Ecto neural progenitor cell (in vitro differentiated cells): ENCODE measurements at regions not wholly inside any gene's neighbourhood (a gene's known extent, or its start where the extent isn't known, plus 50 kb on each side); places are given as distances from the start of the nearest gene placed in this dataset.
"Not testable (repeated sequence)": the region's sequence is repeated elsewhere in the genome, so short reads cannot be mapped to it uniquely, and the experiment has no call there.

Experiments used
- DNase-seq: peaks from one replicate; pipeline ENCODE4 v3.0.0-alpha.2; 2018; ENCODE audit warnings: low spot score

DNA sequence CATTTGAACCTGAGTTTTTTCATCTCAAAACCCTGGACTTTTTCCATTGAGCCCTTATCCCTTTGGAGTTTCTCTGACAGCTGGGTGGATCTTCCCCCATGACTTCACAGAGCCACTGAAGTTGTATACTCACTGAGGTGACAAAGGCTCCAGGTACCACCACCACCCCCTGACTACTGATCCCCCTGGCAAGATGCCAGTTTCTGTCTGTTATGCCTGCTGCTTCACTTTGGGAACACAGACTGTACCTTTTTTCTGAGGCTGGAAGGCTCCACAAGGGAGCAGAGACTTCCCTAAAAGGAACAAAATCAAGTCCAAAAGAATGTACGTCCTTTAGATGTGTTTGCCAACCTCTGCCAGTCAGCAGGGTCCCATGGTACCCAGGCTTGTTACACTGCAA, 160.3 kb upstream of the JADE1 start:
- DNase-seq, result no peak

DNA sequence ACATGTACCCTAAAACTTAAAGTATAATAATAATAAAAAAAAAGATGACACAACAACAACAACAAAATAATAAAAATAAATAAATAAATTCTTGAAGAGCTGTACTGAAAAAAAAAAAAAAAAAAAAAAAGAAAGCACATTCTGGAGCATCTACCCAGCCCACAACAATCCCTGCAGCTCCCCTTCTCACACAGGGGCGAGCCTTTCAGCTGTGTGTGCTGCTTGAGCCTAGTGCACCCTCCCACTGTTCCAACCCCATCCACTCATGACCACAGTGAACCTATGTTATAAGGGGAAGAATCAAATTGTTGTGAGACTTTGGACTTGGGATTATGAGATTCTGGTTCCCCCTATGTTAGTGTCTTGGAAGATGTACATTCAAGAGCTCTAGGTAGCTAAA, 161.5 kb upstream of the JADE1 start:
- no peak for DNase-seq

DNA sequence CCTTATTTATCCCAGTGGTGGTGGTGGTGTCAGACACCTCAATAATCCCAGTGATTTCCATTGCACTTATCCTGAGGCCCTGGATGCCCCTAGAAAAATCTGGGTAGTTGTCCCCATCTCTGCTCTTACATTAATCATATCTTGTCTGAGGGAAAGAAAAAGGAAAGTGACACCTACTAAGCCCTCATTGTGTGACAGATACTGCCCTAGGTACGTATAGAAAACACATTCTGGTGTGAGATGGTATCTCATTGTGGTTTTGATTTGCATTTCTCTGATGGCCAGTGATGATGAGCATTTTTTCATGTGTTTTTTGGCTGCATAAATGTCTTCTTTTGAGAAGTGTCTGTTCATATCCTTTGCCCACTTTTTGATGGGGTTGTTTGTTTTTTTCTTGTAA, 162.6 kb upstream of the JADE1 start:
- not testable (repeated sequence) for DNase-seq

DNA sequence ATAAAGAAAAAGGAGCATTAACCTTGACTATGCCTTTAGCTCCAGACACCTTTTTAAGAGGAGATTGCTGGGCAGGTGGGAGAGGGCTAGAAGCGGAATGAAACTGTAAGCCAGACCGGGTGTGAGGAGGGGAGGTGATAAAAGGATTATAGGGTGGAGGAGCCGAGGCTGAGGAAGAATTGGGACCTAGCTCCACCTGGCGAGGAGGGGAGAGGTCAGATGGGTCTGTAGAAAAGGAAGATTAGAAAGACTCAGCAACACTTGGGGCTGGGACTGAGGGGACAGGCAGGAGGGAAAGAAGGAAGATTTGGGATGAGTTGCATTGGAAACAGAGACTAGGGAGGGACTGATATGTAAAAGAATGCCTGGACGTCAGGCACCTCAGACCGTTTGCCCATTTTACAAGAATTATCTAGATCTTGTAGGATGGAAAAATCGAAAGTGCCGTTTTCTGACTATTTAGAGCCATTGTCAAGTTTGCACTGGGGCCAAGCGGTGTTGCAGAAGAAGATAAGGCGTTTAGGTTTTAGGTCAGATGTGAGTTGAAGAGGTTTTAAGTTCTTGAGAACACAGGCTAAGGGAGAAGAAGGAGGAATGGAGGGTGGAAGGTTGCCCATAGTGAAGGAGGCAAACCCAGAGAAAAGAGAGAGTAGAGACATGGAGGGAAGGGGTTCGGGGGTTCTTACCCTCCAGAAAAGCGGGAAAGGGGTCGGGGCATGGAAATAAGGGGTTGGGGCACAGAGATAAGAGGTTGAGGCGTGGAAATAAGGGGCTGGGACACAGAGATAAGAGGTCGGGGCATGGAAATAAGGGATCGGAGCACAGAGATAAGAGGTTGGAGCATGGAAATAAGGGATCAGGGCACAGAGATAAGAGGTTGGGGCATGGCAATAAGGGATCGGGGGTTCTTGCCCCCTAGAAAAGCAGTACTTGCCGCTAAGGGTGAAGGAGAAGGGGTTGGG, 164.5 kb upstream of the JADE1 start:
- DNase-seq, result not testable (repeated sequence)

DNA sequence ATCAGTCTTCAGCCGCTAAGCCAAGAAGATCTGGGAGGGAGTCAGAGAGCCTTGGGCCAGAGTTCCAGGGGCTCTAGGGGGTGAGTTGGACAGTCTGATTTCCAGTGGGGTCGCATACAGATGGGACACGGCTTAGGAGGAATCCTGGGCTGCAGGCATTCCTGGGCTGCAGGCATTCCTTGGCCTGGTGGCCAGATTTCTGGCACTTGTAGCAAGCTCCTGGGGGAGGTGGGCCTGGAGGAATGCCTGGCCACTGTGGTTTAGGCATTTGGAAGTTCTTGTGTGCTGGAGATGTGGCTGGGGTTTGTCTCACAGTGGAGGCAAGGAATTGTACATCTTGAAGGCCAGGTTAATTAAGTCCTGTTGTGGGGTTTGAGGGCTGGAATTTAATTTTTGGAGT, 165.4 kb upstream of the JADE1 start:
- DNase-seq, result not testable (repeated sequence)

DNA sequence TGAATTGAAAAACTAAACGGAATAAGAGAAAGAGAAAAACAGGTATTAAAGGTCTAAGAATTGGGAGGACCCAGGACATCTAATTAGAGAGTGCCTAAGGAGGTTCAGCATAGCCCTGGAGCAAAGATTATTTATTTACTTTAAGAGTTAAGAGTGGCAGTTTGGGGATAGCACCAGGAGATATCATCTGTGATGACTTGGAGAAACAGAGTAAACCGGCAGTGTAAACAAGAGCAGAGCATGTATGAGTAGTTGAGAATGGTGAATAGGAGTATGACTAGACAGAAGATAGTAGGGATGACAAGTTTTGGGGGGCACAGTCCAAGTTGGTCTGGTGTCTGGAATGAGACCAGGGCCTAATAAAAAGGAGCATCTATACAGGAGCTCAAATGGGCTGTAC, 167.9 kb upstream of the JADE1 start:
- not testable (repeated sequence) for DNase-seq

DNA sequence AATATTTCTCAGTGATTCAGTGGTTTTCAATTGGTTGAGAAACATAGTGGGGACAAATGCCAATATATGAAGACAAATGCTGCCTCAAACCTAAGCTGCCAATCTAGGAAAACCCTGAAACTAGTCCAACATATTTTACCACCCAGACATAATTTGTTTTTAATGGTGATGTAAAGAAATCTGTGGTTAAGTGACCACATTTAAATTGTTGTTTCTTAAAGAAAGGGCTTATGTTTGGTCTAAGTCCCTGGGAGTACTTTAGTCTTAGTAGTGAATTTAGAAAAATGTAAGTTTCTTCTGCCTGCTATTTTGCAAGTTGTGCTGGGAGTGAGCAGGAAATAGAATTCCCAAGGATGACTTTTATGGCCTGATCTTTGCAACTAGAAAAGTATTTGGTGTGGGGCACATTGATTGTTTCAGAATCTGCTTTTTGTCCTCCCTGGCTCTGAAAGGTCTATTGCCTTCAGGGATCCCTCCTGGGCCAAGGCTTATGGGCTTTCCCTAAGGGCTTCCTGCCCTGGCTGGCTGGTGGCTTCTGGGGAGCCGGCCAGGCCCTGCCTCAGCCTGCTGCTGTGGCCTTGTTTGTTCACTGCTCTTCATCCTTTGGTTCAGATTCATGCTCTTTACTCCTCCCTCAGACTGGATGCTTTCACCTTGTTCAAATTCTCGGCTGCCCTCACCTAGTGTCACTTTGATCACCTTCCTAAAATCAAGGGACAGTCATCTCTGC, 169.8 kb upstream of the JADE1 start:
- no peak for DNase-seq

DNA sequence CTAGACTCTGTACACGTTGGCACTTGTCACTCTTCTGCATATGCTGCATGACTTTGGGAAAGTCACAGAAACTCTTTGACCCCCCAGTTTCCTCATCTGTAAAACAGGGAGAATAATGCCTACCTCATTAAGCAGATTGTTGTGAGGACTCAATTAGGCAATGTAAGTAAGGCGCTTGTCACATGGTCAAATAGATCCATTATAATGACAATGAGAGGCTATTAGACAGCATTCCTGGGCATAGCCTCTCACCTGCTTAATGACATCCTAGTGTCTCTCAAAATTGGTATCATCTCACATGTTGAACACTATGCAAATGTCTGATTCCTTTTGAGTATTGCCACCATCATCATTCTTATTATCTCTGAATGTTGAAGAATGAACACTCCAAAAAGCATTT, 172.6 kb upstream of the JADE1 start:
- DNase-seq, result no peak

DNA sequence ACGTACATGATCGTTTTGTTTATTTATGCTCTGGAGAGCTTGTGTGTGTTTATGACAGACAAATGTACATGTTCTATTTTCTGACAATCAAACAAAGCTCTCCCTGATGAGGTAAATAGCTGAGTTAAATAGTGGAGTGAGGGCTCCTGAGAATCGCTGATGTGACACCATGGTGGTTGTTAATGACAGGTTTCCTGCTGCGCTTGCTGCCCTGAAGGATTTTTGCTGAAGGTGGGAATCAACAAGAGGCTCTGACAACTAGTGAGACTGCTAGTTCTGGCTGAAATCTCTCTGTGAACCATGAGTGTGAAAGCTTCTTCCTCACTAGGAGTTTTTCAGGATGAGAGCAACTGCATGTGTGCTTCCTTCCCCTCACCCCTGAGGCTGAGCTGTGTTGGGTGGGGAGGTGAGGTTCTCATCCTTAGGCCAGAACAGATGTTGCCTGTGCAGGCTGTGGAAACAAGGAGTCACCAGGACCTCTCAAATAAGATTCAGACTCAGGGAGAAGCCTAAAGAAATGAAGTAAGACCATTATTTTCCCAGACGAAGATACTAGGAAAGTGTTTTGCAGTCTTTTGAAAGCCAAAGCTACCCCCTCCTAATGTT, 173.4 kb upstream of the JADE1 start:
- no peak for DNase-seq

DNA sequence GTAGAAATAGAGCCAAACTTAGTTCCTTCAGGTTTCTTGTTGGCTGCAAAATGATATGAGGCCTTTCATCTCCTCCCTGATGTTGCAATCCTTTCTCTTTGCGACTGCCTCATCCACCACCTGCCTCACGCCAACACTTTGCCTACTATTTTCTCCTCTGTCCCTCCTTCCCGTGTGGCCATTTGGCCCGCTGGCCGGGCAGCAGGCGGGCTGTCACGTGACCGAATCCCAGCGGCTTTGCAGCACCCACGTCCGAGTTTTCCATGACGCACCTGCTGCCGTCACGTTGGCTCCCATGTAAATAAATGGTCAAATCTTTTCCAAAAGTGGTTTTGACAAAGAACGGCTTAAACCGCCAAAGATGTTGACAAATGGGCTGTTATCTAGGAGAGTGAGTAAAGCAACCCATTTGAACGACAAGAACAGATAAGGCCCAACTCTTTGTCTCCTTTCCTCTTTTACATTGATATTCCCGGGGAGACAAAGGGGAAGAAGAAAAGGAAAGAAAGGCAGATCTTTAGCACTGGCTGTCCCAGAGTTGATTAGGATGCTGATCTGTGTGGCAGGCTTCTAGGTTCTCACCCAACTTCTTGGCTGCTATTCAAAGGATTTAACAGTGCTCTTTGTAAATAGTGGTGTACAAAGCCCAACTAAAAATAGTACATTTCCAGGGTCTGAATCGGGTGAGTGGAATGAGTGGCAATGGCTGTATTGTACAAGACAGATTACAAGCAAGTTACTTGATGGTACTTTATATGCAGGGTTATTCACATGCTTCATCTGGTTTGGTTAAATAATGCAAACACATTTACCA, 174.2 kb upstream of the JADE1 start:
- no peak for DNase-seq

DNA sequence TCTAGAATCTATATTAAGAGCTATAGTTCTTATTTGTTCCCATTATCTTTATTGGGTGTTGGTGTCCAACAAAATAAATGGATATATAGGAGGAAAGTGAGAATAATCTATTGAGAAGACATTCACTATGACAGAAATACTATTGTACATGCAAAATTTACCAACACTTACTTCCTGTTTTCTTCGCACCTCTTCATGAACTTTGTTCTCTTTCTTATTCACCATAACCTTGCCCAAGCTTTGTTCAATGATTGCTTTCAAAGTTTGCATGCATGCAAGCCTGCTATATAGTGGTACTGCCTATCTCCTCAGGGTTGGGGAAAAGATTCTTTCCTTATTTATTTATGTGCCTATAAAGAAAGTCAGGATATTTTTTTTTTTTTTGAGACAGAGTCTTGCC, 176.4 kb upstream of the JADE1 start:
- DNase-seq, result no peak

DNA sequence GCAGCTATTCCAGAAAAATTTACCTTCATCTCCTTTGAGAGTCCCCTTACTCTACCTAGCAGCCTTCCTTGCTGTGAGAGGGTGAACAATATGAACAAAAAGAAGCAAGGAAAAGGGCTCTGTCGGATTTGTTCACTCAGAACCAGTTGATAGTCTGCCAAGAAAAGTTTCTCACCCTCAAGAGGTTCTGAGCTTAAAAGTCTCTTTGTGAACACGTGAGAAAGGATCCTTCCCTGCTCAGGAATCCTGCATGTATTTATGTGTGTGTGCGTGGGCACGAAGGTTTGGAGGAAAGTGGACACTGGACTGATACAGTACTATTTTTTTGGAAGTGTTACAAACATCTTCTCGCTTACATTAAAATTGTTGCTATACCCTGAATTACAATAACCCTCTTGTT, 178.6 kb upstream of the JADE1 start:
- DNase-seq, result no peak

DNA sequence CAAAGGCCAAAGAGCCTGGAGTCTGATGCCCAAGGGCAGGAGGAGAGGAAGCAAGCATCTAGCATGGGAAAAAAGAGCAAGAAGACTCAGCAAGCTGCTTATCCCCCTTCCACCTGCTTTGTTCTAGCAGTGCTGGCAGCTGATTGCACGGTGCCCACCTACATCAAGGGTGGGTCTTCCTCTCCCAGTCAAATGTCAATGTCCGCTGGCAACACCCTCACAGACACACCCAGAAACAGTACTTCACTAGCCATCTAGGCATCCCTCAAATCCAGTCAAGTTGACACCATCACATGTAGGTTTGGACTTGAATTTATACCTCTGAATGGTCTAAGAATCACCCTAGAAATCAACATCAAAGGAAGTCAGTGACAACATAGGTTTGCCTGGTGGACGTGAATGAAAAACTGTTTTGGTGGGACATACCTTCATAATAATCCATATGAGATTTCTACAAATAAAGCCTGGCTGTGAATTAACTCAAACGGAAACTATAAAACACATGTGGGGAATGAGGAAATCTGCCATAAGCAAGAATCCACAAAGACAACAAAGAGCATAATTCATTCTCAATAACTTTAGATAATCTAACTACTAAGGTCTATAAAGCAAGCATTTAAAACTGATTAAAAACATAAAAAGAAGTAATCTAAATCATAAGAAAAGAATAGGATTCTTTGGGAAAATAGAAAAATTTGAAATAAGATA, 185.8 kb upstream of the JADE1 start:
- DNase-seq, result no peak

DNA sequence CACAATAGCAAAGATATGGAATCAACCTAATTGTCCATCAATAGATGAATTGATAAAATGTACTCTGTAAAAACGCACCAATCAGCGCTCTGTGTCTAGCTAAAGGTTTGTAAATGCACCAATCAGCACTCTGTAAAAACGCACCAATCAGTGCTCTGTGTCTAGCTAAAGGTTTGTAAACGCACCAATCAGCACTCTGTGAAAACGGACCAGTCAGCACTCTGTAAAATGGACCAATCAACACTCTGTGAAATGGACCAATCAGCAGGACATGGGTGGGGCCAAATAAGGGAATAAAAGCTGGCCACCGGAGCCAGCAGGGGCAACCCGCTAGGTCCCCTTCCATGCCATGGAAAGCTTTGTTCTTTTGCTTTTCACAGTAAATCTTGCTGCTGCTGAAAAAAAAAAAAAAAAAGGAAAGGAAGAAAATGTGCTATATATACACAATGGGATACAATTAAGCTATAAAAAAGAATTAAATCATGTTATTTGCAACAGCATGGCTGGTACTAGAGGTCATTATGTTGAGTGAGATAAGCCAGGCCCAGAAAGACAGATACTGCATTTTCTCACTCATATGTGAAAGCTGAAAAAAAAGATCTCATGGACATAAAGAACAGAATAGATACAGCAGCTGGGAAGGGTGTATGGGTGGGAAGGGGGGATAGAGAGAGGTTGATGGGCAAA, 189.1 kb upstream of the JADE1 start:
- DNase-seq, result not testable (repeated sequence)

DNA sequence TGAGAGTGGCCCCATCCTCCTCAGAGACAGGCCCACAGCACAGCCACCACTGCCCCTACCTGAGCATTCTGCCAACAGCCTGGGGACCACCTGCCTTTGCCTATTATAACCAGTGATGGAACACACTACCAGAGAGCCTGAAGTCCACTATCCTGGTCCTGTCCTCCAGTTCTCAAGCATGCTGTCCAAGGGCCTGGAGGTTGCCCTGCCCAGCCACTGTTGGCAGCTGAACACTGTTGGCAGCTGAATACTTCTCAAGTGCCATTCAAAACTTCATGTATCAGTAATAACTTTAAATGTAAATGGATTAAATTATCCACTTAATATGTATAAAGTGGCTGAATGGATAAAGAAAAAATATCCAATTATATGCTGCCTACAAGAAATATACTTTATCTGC, 194.3 kb upstream of the JADE1 start:
- DNase-seq, result no peak

DNA sequence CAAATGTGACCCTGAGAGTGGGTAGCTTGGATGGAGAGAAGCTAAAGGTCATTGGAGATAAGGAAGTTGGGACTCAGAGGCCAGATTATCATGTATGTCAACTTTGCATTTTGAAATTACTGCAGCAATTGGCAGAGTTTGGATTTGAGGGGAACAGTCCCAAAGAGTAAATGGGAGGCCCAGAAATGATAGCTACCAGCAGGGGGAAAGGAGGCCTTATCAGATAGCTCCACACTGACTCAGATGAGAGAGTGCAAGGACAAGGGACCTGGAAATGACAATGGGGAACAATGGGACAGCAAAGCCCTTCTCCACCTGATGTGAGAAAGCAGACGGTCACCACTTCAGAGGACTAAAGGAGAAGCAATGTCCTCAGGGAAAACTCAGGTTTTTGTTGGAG, 201.5 kb upstream of the JADE1 start:
- no peak for DNase-seq

DNA sequence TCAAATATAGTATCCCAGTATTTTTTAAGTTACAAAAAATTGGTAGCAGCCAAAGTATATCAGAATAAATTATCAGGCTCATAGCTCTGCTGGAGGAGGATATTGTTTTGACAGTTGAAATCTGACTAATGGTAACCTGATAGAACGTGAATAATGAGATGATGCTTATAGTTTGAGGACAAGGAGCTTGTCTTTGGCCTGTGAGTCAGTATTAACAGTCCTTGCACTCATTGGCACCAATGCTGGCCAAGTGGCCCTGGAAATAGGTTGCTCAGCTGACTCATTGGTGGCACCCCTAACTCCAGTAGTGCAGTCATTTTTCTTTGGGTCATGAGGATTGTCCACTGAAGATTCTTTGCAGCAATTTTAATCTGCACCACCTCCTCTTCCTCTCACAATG, 203.3 kb upstream of the JADE1 start:
- no peak for DNase-seq

DNA sequence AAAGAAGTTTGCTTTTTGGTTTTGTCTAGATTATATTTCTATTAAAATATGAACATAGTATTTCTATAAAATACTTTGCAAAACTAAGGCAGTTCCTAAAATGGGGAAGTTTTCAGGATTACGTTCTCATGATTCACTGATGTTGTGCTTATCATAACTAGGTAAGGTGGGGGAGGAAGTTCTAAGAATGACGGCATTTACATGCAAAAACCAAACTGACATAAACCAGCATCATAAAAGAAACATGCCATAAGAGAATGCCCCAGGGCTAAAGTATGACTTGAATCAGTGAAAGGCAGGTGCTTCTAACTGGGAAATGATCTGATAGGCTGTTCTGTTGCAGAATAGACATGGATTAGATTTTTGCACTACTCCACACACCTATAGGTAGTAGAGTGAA, 204.7 kb upstream of the JADE1 start:
- no peak for DNase-seq

DNA sequence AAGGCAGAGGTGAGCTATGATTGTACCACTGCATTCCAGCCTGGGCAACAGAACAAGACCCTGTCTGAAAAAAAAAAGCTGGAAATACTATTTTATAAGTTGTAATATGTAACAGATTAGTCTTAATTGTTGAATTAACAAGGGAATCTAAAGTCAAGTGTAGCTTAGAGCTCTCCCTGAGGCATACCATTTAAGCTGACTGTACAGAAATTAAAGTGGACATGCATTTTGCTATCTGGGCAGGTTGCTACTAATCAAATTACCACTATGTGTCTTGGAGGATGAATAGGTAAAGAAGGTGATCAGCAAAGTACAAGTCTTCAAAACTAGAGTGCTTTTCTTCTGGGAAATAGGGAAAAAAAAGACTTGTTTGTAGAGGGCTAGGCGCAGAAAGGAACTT, 205.3 kb upstream of the JADE1 start:
- DNase-seq, result no peak

DNA sequence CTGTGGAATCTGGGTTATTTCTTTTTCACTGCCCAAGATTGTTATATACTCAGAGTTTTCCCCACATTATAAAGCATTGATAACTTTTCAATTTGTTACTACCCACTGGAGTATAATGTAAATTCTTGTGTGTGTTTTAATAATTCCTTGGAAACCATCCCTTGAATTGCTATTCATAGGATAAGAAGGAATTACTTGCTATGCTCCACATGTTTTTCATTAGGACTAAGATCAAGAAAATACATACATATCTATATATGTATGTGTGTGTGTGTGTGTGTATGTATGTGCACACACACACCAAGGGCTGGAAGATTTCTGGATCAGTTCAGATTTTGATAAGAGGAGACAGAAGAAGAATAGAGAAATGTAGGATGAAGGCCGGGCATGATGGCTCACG, 206.4 kb upstream of the JADE1 start:
- DNase-seq, result no peak
